B cell (primary cell): ENCODE measurements at regions not wholly inside any gene's neighbourhood (a gene's known extent, or its start where the extent isn't known, plus 50 kb on each side); places are given as distances from the start of the nearest gene placed in this dataset.
A peak's percentile ranks its signal among the peaks of the same experiment; 100 is the strongest.

Experiments used
- ATAC-seq: fragments of 200-7000 bp; cut with Tn5 transposase; one replicate; pipeline ENCODE4 v1.10.0; 2021; ENCODE audit warnings: low read depth, mild to moderate bottlenecking, moderate number of reproducible peaks, moderate library complexity
- CTCF ChIA-PET: fragments of 350-600 bp; sonication (Branson Sonifier 250); formaldehyde crosslinking; loops from one replicate; lab custom pipeline; 2021; ENCODE audit warnings: antibody characterized with exemption, inconsistent platforms; lab: Charles Lee
- POLR2A ChIA-PET: fragments of 350-600 bp; sonication (Branson Sonifier 250); formaldehyde crosslinking; loops from one replicate; lab custom pipeline; 2021; ENCODE audit warnings: antibody characterized with exemption; lab: Charles Lee
- DNase-seq: peaks from one replicate; pipeline ENCODE4 v3.0.0; 2013
- H2AFZ ChIP-seq: 2 replicates; pipeline ENCODE4 v1.6.1; 2012; ENCODE audit warnings: mild to moderate bottlenecking, low read depth, low read length; ENCODE audit not compliant: insufficient read depth, poor library complexity, severe bottlenecking
- H3K27ac ChIP-seq, 2 donors: 1 replicate in 1 of 2; 2 replicates in 1 of 2; pipeline ENCODE4 v1.5.1; 2012 to 2013; ENCODE audit warnings: low read length in 2 of 2, mild to moderate bottlenecking in 2 of 2, moderate library complexity in 1 of 2
- H3K27me3 ChIP-seq, 4 experiments: fragments of 200-600 bp in 1 of 4; sonication (generic) in 1 of 4; replicated peaks in 1 of 4; 1 replicate in 2 of 4; 2 replicates in 2 of 4; pipeline versions ENCODE4 v1.6.1 to v1.7.0; 2013 to 2016; ENCODE audit warnings: low read length in 3 of 4, mild to moderate bottlenecking in 2 of 4, mixed read lengths in 1 of 4, moderate library complexity in 1 of 4; ENCODE audit not compliant: insufficient read depth in 4 of 4, control insufficient read depth in 3 of 4; ENCODE audit errors: control extremely low read depth in 1 of 4
- H3K36me3 ChIP-seq, 2 experiments: replicated peaks in 1 of 2; 1 replicate in 1 of 2; 2 replicates in 1 of 2; pipeline versions ENCODE4 v1.6.1 to v1.7.1; 2013; ENCODE audit warnings: low read length in 1 of 2; ENCODE audit not compliant: insufficient read depth in 2 of 2, control insufficient read depth in 1 of 2; ENCODE audit errors: control extremely low read depth in 1 of 2, extremely low read depth in 1 of 2
- H3K4me1 ChIP-seq, 2 donors: fragments of 200-600 bp in 1 of 2; sonication (generic) in 1 of 2; 1 replicate in 1 of 2; 2 replicates in 1 of 2; pipeline versions ENCODE4 v1.5.1 to v1.6.1; 2013 to 2017; ENCODE audit warnings: low read length in 2 of 2; ENCODE audit not compliant: control insufficient read depth in 2 of 2, insufficient read depth in 2 of 2
- H3K4me2 ChIP-seq: replicated peaks from 2 replicates; pipeline ENCODE3; 2012; ENCODE audit warnings: mild to moderate bottlenecking, low read depth, low read length; ENCODE audit not compliant: poor library complexity, severe bottlenecking
- H3K4me3 ChIP-seq, 5 experiments: fragments of 200-600 bp in 1 of 5; sonication (generic) in 1 of 5; 1 replicate in 3 of 5; 2 replicates in 2 of 5; pipeline versions ENCODE4 v1.5.1 to v1.7.0; 2011 to 2016; ENCODE audit warnings: low read length in 4 of 5, mild to moderate bottlenecking in 4 of 5, low read depth in 2 of 5, control low read depth in 1 of 5, moderate library complexity in 1 of 5; ENCODE audit not compliant: insufficient read depth in 1 of 5; ENCODE audit errors: control extremely low read depth in 1 of 5, extremely low read depth in 1 of 5
- H3K79me2 ChIP-seq: fragments of 200-600 bp; sonication (generic); one replicate; pipeline ENCODE4 v1.6.0; 2016; ENCODE audit warnings: low read length; ENCODE audit not compliant: control insufficient read depth, insufficient read depth
- H3K9ac ChIP-seq: fragments of 200-600 bp; sonication (generic); 2 replicates; pipeline ENCODE4 v1.6.1; 2017; ENCODE audit warnings: mild to moderate bottlenecking, low read length, moderate library complexity
- H3K9me3 ChIP-seq, 3 donors: one replicate each; pipeline versions ENCODE4 v1.6.1 to v1.7.1; 2013; ENCODE audit warnings: low read length in 2 of 3; ENCODE audit not compliant: control insufficient read depth in 2 of 3, insufficient read depth in 1 of 3; ENCODE audit errors: control extremely low read depth in 1 of 3
- H4K20me1 ChIP-seq: 2 replicates; pipeline ENCODE4 v1.6.0; 2012; ENCODE audit warnings: mild to moderate bottlenecking, low read length; ENCODE audit not compliant: insufficient read depth, control insufficient read depth, poor library complexity, severe bottlenecking
- H3K27ac Mint-ChIP-seq: one replicate; pipeline ENCODE4 v1.8.0; 2021; ENCODE audit warnings: mixed read lengths
- H3K27me3 Mint-ChIP-seq: one replicate; pipeline ENCODE4 v1.8.0; 2021; ENCODE audit warnings: mixed read lengths
- H3K4me1 Mint-ChIP-seq: one replicate; pipeline ENCODE4 v1.8.0; 2021; ENCODE audit warnings: mixed read lengths
- H3K4me3 Mint-ChIP-seq: one replicate; pipeline ENCODE4 v1.8.0; 2021; ENCODE audit warnings: mixed read lengths
- H3K9me3 Mint-ChIP-seq: one replicate; pipeline ENCODE4 v1.8.0; 2022; ENCODE audit warnings: mixed read lengths; ENCODE audit not compliant: insufficient read depth
- EZH2 ChIP-seq: IDR thresholded peaks from 2 replicates; pipeline ENCODE4 v1.6.1; 2012; ENCODE audit warnings: borderline replicate concordance, low read depth, mild to moderate bottlenecking, moderate library complexity, low read length; ENCODE audit not compliant: insufficient read depth, poor library complexity, severe bottlenecking
- whole genome bisulfite sequencing: methylation state at CpG from one replicate; pipeline ENCODE4 v1.1.5; 2013; ENCODE audit warnings: missing lambda C conversion rate; ENCODE audit not compliant: insufficient coverage; 5-methylcytosine and 5-hydroxymethylcytosine counted together
- intact Hi-C: fragments of 100-400 bp; cut with micrococcal nuclease; formaldehyde crosslinking; loops from one replicate; pipeline ENCODE4 v1.10.0; 2022
- TF ChIP-seq, protein P1 (sequence below): fragments of 200-600 bp; IDR thresholded peaks from one replicate; pipeline ENCODE4 v1.8.0; 2022; ENCODE audit warnings: antibody characterized with exemption, mild to moderate bottlenecking

DNA sequence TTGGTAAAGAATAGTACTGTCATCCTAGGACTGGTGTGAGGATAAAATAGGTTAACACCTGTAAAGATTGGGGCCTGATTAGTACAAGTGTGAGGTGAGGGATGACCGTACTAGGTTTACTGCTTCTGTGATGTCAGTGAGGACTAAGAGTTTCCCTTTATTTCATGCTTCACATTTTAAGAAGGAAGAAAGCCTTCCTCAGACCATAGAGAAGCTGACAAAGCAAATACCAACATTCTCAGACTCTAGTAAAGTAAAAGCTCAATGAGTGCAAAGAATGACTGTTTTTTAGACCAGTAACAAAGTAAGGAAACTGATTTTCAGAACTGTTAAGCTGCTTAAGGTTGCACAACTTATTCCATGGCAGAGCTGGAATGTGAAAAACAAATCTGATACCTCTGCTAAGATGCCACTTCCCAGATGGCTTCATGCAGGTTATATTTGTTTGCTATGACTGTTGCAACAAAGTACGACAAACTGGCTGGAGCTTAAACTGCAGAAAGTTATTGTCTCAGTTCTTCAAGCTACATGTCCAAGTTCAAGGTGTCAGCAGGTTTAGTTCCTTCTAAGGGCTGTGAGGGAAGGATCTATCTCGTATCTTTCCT lies 354.9 kb downstream of the RSL24D1 start:
- Histone ChIP-seq H3K4me1 (no peaks in the 10 kb centered on the region), H3K4me2 (no peak overlapping the region), H3K9me3 (no peaks in the 10 kb centered on the region), H3K36me3 (no peaks in the 10 kb centered on the region), H2AFZ (no peak overlapping the region), H4K20me1 (no peaks in the 10 kb centered on the region), H3K27me3 (no peaks in the 10 kb centered on the region), H3K27ac (no peak overlapping the region), H3K4me3 (no peak overlapping the region), H3K9ac (no peak overlapping the region), H3K79me2 (no peaks in the 10 kb centered on the region)
- Mint-ChIP-seq H3K4me3 (no peak overlapping the region), H3K4me1 (no peaks in the 10 kb centered on the region), H3K9me3 (no peaks in the 10 kb centered on the region), H3K27me3 (no peaks in the 10 kb centered on the region), H3K27ac (no peak overlapping the region)
- POLR2A ChIA-PET = no interaction called here
- intact Hi-C loops = no loop called here
- DNase-seq (no peak), ATAC-seq (no peak)
- CTCF ChIA-PET = interaction anchor here (0.6 kb wide), 1 partner anchor 328 kb away, joined by 4 read pairs; no protein-coding TSS in a partner anchor
- no peak for TF ChIP-seq EZH2
- TF ChIP-seq, protein P1, sequence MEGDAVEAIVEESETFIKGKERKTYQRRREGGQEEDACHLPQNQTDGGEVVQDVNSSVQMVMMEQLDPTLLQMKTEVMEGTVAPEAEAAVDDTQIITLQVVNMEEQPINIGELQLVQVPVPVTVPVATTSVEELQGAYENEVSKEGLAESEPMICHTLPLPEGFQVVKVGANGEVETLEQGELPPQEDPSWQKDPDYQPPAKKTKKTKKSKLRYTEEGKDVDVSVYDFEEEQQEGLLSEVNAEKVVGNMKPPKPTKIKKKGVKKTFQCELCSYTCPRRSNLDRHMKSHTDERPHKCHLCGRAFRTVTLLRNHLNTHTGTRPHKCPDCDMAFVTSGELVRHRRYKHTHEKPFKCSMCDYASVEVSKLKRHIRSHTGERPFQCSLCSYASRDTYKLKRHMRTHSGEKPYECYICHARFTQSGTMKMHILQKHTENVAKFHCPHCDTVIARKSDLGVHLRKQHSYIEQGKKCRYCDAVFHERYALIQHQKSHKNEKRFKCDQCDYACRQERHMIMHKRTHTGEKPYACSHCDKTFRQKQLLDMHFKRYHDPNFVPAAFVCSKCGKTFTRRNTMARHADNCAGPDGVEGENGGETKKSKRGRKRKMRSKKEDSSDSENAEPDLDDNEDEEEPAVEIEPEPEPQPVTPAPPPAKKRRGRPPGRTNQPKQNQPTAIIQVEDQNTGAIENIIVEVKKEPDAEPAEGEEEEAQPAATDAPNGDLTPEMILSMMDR = no peak
- 89% methylated on average over 1 of the region's 3 CpGs for WGBS

DNA sequence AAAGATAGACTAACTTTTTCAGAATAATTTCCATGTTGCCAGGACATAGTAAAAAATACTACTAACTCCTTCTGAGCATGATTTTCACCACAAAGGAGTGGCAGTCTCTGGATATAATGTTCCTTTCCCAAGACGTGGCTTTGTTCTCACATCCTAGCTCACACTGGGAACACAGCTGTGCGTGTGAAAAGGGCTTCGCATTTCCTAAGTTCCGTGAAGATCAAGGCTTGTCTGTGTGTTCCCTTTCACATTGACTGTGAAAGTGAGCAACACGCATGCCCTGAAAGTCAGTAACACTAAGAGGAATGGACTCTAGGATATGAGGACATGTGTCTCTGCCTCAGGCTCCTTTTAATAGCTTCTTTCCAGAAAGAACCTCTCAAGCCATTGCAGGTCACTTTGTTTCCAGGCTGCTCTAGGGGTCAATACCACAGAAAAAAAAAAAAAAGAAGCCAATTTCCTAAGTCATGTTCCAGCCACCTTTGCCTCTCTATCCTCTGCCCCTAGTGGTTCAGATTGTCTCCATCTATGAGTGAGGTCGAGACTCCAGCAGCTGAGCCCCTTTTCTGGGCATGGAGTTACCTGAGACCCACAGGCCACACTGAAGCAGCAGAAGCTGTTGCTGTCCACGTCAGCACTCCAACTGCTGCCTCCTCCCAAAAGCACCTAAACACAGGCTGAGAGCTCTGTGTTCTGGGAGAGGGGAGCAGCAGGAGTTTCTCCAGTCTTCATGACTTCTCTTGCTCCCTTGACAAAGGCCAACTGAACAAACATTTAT lies 355.9 kb downstream of the RSL24D1 start:
- H3K4me3 ChIP-seq = no peak overlapping the region
- ChIA-PET POLR2A (no interaction called here), CTCF (no interaction called here)
- H3K27me3 ChIP-seq = no peaks in the 10 kb centered on the region
- no peaks in the 10 kb centered on the region for H3K36me3 ChIP-seq
- Mint-ChIP-seq H3K4me3 (no peak overlapping the region), H3K9me3 (no peaks in the 10 kb centered on the region), H3K27me3 (no peaks in the 10 kb centered on the region), H3K27ac (no peak overlapping the region), H3K4me1 (no peaks in the 10 kb centered on the region)
- H3K79me2 ChIP-seq = no peaks in the 10 kb centered on the region
- DNase-seq (peak; percentile 1), ATAC-seq (no peak)
- TF ChIP-seq, protein P1 = no peak
- no peak for TF ChIP-seq EZH2
- no peak overlapping the region for H2AFZ ChIP-seq
- no peaks in the 10 kb centered on the region for H3K4me1 ChIP-seq
- no peak overlapping the region for H3K4me2 ChIP-seq
- intact Hi-C loops = no loop called here
- no peaks in the 10 kb centered on the region for H4K20me1 ChIP-seq
- 67% methylated on average over 3 of the region's 7 CpGs for WGBS
- no peaks in the 10 kb centered on the region for H3K9me3 ChIP-seq
- H3K27ac ChIP-seq = no peak overlapping the region
- H3K9ac ChIP-seq = no peak overlapping the region
